Bronchial epithelial cell (primary cell): ENCODE measurements at regions not wholly inside any gene's neighbourhood (a gene's known extent, or its start where the extent isn't known, plus 50 kb on each side); places are given as distances from the start of the nearest gene placed in this dataset.
A peak's percentile ranks its signal among the peaks of the same experiment; 100 is the strongest.

ENCODE experiments used
- DNase-seq: peaks from one replicate; pipeline ENCODE4 v3.0.0-alpha.2; 2010; ENCODE audit warnings: low read depth
- FAIRE-seq: peaks from 2 replicates; lab custom pipeline; 2011; peaks lifted over from hg19 to GRCh38; lab: Jason Lieb, UNC
- H3K27me3 ChIP-seq: 2 replicates; pipeline ENCODE4 v1.5.1; 2011; ENCODE audit warnings: low read length; ENCODE audit not compliant: control insufficient read depth, insufficient read depth
- H3K36me3 ChIP-seq: 2 replicates; pipeline ENCODE4 v1.5.1; 2011; ENCODE audit warnings: low read length; ENCODE audit not compliant: control insufficient read depth, insufficient read depth
- H3K4me3 ChIP-seq: 2 replicates; pipeline ENCODE4 v1.5.1; 2011; ENCODE audit warnings: mild to moderate bottlenecking, low read depth, low read length, control low read depth
- TF ChIP-seq, protein P1 (sequence below): IDR thresholded peaks from 2 replicates; pipeline ENCODE4 v1.5.1; 2011; ENCODE audit warnings: mild to moderate bottlenecking, moderate library complexity, low read length, control low read depth, inconsistent platforms; ENCODE audit not compliant: insufficient read depth, severe bottlenecking

DNA sequence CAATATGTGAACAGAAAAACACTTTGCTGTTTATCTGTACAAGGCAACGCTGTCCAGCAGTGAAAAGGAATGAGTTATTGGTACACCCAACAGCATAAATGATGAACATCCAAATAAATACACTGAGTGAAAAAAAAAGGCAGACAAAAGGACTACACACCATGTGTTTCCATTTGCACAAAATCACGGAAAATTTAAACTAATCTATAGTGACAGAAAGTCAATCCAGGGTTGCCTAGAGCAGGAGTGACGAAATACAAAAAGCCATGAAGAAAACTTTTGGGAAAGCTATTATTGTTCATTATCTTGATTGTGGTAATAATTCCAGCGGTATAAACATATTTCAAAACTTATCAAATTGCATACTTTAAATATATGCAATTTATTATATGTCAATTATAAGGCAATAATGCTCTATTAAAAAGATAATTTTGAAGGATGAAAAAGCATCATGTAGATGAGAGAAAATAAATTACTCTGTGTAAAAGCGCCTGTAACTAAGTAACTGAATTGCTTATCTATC lies 578.0 kb upstream of the TMEM132C start:
- no peak for FAIRE-seq
- TF ChIP-seq, protein P1, sequence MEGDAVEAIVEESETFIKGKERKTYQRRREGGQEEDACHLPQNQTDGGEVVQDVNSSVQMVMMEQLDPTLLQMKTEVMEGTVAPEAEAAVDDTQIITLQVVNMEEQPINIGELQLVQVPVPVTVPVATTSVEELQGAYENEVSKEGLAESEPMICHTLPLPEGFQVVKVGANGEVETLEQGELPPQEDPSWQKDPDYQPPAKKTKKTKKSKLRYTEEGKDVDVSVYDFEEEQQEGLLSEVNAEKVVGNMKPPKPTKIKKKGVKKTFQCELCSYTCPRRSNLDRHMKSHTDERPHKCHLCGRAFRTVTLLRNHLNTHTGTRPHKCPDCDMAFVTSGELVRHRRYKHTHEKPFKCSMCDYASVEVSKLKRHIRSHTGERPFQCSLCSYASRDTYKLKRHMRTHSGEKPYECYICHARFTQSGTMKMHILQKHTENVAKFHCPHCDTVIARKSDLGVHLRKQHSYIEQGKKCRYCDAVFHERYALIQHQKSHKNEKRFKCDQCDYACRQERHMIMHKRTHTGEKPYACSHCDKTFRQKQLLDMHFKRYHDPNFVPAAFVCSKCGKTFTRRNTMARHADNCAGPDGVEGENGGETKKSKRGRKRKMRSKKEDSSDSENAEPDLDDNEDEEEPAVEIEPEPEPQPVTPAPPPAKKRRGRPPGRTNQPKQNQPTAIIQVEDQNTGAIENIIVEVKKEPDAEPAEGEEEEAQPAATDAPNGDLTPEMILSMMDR: no peak
- DNase-seq: no peak
- Histone ChIP-seq H3K4me3 (no peak overlapping the region), H3K27me3 (no peaks in the 10 kb centered on the region), H3K36me3 (no peaks in the 10 kb centered on the region)

GRCh38 chr12:127690161-127690560 lies 576.8 kb upstream of the TMEM132C start:
- Histone ChIP-seq H3K27me3 (no peaks in the 10 kb centered on the region), H3K36me3 (no peaks in the 10 kb centered on the region), H3K4me3 (no peak overlapping the region)
- no peak for DNase-seq
- no peak for FAIRE-seq
- TF ChIP-seq, protein P1: no peak

- no peaks in the 10 kb centered on the region for H3K36me3 ChIP-seq
- TF ChIP-seq, protein P1: no peak
- FAIRE-seq: peak; percentile 72
- DNase-seq: no peak
- H3K4me3 ChIP-seq: no peak overlapping the region
- no peaks in the 10 kb centered on the region for H3K27me3 ChIP-seq
Observed at GRCh38 chr12:127696963-127697362, 570.0 kb upstream of the TMEM132C start.

GRCh38 chr12:127703026-127703425 lies 563.9 kb upstream of the TMEM132C start:
- DNase-seq (no peak), FAIRE-seq (no peak)
- no peak overlapping the region for H3K4me3 ChIP-seq
- TF ChIP-seq, protein P1: no peak
- H3K36me3 ChIP-seq: no peaks in the 10 kb centered on the region
- no peaks in the 10 kb centered on the region for H3K27me3 ChIP-seq

DNA sequence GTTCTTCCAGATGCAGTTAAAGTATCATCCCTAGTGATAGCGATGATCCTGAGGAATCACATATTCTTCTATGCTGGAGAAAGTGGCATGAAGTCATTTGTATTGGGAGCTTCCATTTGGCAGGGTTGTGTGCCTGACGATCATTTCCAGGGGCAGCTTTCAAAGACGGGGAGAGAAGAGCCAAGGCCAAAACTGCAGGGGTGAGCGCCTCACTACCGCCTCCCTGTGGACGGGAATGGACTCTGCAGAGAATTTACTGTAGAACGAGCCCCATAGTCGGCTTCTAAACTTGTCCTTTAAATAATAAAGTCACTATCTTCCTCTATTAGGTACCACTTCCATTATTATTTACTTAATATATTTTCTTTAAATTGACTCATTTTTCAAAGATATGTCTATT lies 555.9 kb upstream of the TMEM132C start:
- Histone ChIP-seq H3K36me3 (no peaks in the 10 kb centered on the region), H3K27me3 (no peaks in the 10 kb centered on the region), H3K4me3 (no peak overlapping the region)
- FAIRE-seq: no peak
- TF ChIP-seq, protein P1: no peak
- no peak for DNase-seq

DNA sequence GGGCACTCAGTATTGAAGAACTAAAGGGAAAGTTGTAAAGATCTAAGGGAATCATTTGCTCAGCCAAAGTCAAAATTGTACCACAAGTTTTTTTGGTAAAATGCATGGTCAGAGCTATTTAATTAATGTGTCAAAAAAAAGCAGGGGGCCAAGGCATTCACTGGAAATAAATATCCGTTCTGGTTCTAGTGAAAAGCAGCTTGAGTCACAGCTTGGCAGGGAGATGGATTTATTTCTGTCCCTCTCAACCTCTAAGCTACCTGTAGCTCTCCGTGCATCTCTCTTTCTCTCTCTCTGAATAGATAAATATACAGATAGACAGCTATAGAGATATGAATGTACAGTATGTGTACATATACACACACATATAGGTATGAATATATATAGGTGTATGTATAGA lies 554.4 kb upstream of the TMEM132C start:
- FAIRE-seq: no peak

More for the DNA sequence above, 554.4 kb upstream of the TMEM132C start:
- Histone ChIP-seq H3K27me3 (no peaks in the 10 kb centered on the region), H3K4me3 (no peak overlapping the region), H3K36me3 (no peaks in the 10 kb centered on the region)
- no peak for DNase-seq
- TF ChIP-seq, protein P1: no peak
